GM23338 (cell line): ENCODE measurements at regions not wholly inside any gene's neighbourhood (a gene's known extent, or its start where the extent isn't known, plus 50 kb on each side); places are given as distances from the start of the nearest gene placed in this dataset.

ENCODE experiments used
- ATAC-seq: fragments of 200-7000 bp; cut with Tn5 transposase; 3 replicates; pipeline ENCODE4 v1.9.1; 2020
- DNase-seq: peaks from one replicate; pipeline ENCODE4 v3.0.0-alpha.2; 2015; ENCODE audit warnings: low spot score
- H2AFZ ChIP-seq: fragments of 200-600 bp; sonication (generic); 2 replicates; pipeline ENCODE4 v1.8.0; 2016; ENCODE audit warnings: antibody characterized with exemption, mild to moderate bottlenecking, moderate library complexity
- H3F3A ChIP-seq: fragments of 200-600 bp; sonication (generic); replicated peaks from 2 replicates; pipeline ENCODE4 v1.8.0; 2017; ENCODE audit warnings: antibody characterized with exemption, mixed run types, low read depth
- H3K27ac ChIP-seq: fragments of 200-600 bp; sonication (generic); 2 replicates; pipeline ENCODE4 v1.6.1; 2016; ENCODE audit warnings: low read depth
- H3K27me3 ChIP-seq: fragments of 200-600 bp; sonication (generic); 2 replicates; pipeline ENCODE4 v1.8.0; 2016; ENCODE audit warnings: mild to moderate bottlenecking, mixed run types, moderate library complexity; ENCODE audit not compliant: insufficient read depth
- H3K36me3 ChIP-seq: fragments of 200-600 bp; sonication (generic); 2 replicates; pipeline ENCODE4 v1.8.0; 2016; ENCODE audit warnings: mild to moderate bottlenecking; ENCODE audit not compliant: insufficient read depth
- H3K4me1 ChIP-seq: fragments of 200-600 bp; sonication (generic); 2 replicates; pipeline ENCODE4 v1.8.0; 2016; ENCODE audit warnings: mild to moderate bottlenecking, moderate library complexity; ENCODE audit not compliant: insufficient read depth
- H3K4me2 ChIP-seq: fragments of 200-600 bp; sonication (generic); 2 replicates; pipeline ENCODE4 v1.7.1; 2017; ENCODE audit warnings: mixed run types
- H3K4me3 ChIP-seq: fragments of 200-600 bp; sonication (generic); 2 replicates; pipeline ENCODE4 v1.6.1; 2016; ENCODE audit warnings: mixed run types
- H3K79me2 ChIP-seq: fragments of 200-600 bp; sonication (generic); replicated peaks from 2 replicates; pipeline ENCODE4 v1.8.0; 2017; ENCODE audit warnings: mild to moderate bottlenecking; ENCODE audit not compliant: insufficient read depth
- H3K9me2 ChIP-seq: fragments of 200-600 bp; sonication (generic); 2 replicates; pipeline ENCODE4 v1.8.0; 2017; ENCODE audit not compliant: insufficient read depth
- H4K20me1 ChIP-seq: fragments of 200-600 bp; sonication (generic); replicated peaks from 2 replicates; pipeline ENCODE4 v1.8.0; 2017; ENCODE audit warnings: mild to moderate bottlenecking; ENCODE audit not compliant: insufficient read depth
- H3K27ac Mint-ChIP-seq: 2 replicates; pipeline ENCODE4 v1.8.0; 2020; ENCODE audit warnings: inconsistent platforms, mild to moderate bottlenecking, moderate library complexity, mixed read lengths
- H3K27me3 Mint-ChIP-seq: 3 replicates; pipeline ENCODE4 v1.8.0; 2022; ENCODE audit warnings: low read depth, mild to moderate bottlenecking, moderate library complexity, mixed read lengths, inconsistent platforms; ENCODE audit not compliant: insufficient read depth, poor library complexity
- H3K36me3 Mint-ChIP-seq: 3 replicates; pipeline ENCODE4 v1.8.0; 2021; ENCODE audit warnings: low read depth, mild to moderate bottlenecking, inconsistent platforms, moderate library complexity, mixed read lengths
- H3K4me1 Mint-ChIP-seq: 3 replicates; pipeline ENCODE4 v1.8.0; 2020; ENCODE audit warnings: mild to moderate bottlenecking, inconsistent platforms, mixed read lengths
- H3K4me3 Mint-ChIP-seq: 3 replicates; pipeline ENCODE4 v1.8.0; 2021; ENCODE audit warnings: moderate library complexity, mild to moderate bottlenecking, inconsistent platforms, mixed read lengths
- H3K9me3 Mint-ChIP-seq: 3 replicates; pipeline ENCODE4 v1.8.0; 2020; ENCODE audit warnings: moderate library complexity, mild to moderate bottlenecking, inconsistent platforms, mixed read lengths
- CREB1 ChIP-seq: fragments of 250-450 bp; sonication (Bioruptor Pico); IDR thresholded peaks from 2 replicates; pipeline ENCODE4 v1.5.0; 2020; ENCODE audit warnings: low read depth, mild to moderate bottlenecking, moderate library complexity
- CTCF ChIP-seq, 2 experiments: fragments of 200-600 bp in 1 of 2; sonication (generic) in 1 of 2; conservative IDR thresholded peaks; 2 replicates each; pipeline versions ENCODE4 v1.5.1 to v1.6.1; 2016 to 2017; ENCODE audit warnings: antibody characterized with exemption in 2 of 2, low read depth in 2 of 2, mild to moderate bottlenecking in 2 of 2, moderate library complexity in 1 of 2
- ETS1 ChIP-seq: IDR thresholded peaks from 2 replicates; pipeline ENCODE4 v1.6.1; 2016; ENCODE audit warnings: antibody characterized with exemption
- EZH2 ChIP-seq: fragments of 200-600 bp; sonication (generic); IDR thresholded peaks from one replicate; pipeline ENCODE4 v1.8.0; 2017; ENCODE audit warnings: antibody characterized with exemption, mild to moderate bottlenecking, low read depth; ENCODE audit not compliant: unreplicated experiment
- EZH2phosphoT487 ChIP-seq: fragments of 200-600 bp; sonication (generic); IDR thresholded peaks from one replicate; pipeline ENCODE4 v1.8.1; 2018; ENCODE audit warnings: antibody characterized with exemption; ENCODE audit not compliant: unreplicated experiment
- JUNB ChIP-seq: IDR thresholded peaks from one replicate; pipeline ENCODE4 v1.6.1; 2016; ENCODE audit warnings: antibody characterized with exemption; ENCODE audit not compliant: unreplicated experiment
- NANOG ChIP-seq: IDR thresholded peaks from 2 replicates; pipeline ENCODE4 v1.6.1; 2016; ENCODE audit warnings: antibody characterized with exemption, borderline replicate concordance
- POLR2AphosphoS5 ChIP-seq: IDR thresholded peaks from 2 replicates; pipeline ENCODE4 v1.6.1; 2016; ENCODE audit warnings: antibody characterized with exemption, low read depth
- REST ChIP-seq: IDR thresholded peaks from one replicate; pipeline ENCODE4 v1.6.1; 2018; ENCODE audit warnings: antibody characterized with exemption; ENCODE audit not compliant: unreplicated experiment
- STAT1 ChIP-seq: IDR thresholded peaks from one replicate; pipeline ENCODE4 v1.6.1; 2016; ENCODE audit warnings: antibody characterized with exemption; ENCODE audit not compliant: unreplicated experiment
- ZNF114 ChIP-seq: fragments of 250-450 bp; sonication (Bioruptor Pico); IDR thresholded peaks from 2 replicates; pipeline ENCODE4 v1.5.0; 2020; ENCODE audit warnings: mild to moderate bottlenecking, moderate library complexity
- ZNF331 ChIP-seq: fragments of 250-450 bp; sonication (Bioruptor Pico); IDR thresholded peaks from 2 replicates; pipeline ENCODE4 v1.5.0; 2020; ENCODE audit warnings: low read depth, mild to moderate bottlenecking, moderate library complexity
- ZNF462 ChIP-seq: fragments of 250-450 bp; sonication (Bioruptor Pico); IDR thresholded peaks from 2 replicates; pipeline ENCODE4 v1.5.0; 2020; ENCODE audit warnings: mild to moderate bottlenecking, moderate library complexity

GRCh38 chr2:225165052-225165451, 122.8 kb upstream of the DOCK10 start:
- Histone ChIP-seq H2AFZ (no peak overlapping the region), H3K4me1 (no peaks in the 10 kb centered on the region), H3K79me2 (no peaks in the 10 kb centered on the region), H3K9me2 (peaks cover 22% of the 10 kb centered on the region; the same call in 1 of the 2 replicates), H3F3A (no peaks in the 10 kb centered on the region), H3K27ac (no peak overlapping the region), H3K4me3 (no peak overlapping the region), H3K27me3 (no peaks in the 10 kb centered on the region), H4K20me1 (no peaks in the 10 kb centered on the region), H3K4me2 (no peak overlapping the region), H3K36me3 (no peaks in the 10 kb centered on the region)
- Mint-ChIP-seq H3K27me3 (no peaks in the 10 kb centered on the region), H3K27ac (no peak overlapping the region), H3K36me3 (no peaks in the 10 kb centered on the region), H3K4me1 (no peaks in the 10 kb centered on the region), H3K9me3 (no peaks in the 10 kb centered on the region), H3K4me3 (no peak overlapping the region)
- ATAC-seq, result no peak
- no peak for DNase-seq
- TF ChIP-seq ETS1, result no peak
- TF ChIP-seq NANOG, result no peak
- no peak for TF ChIP-seq JUNB
- no peak for TF ChIP-seq POLR2AphosphoS5
- no peak for TF ChIP-seq STAT1
- no peak for TF ChIP-seq CTCF (conservative IDR thresholded peaks at IDR 0.05; ENCODE audit: low read depth in 2 of 2)
- TF ChIP-seq ZNF462 (CRISPR knock-in tag), result no peak
- no peak for TF ChIP-seq ZNF114
- TF ChIP-seq EZH2phosphoT487, result no peak
- TF ChIP-seq REST, result no peak
- TF ChIP-seq EZH2, result no peak
- no peak for TF ChIP-seq CREB1
- TF ChIP-seq ZNF331 (CRISPR knock-in tag), result no peak
